BLaER1 (cell line): ENCODE measurements at regions not wholly inside any gene's neighbourhood (a gene's known extent, or its start where the extent isn't known, plus 50 kb on each side); places are given as distances from the start of the nearest gene placed in this dataset.

Experiments
- H3K27ac ChIP-seq: shearing (Covaris generic); formaldehyde crosslinking; 2 replicates; pipeline ENCODE4 v1.8.1; 2022
- H3K27me3 ChIP-seq: shearing (Covaris generic); formaldehyde crosslinking; 2 replicates; pipeline ENCODE4 v1.8.1; 2022
- H3K36me3 ChIP-seq: shearing (Covaris generic); formaldehyde crosslinking; 2 replicates; pipeline ENCODE4 v1.8.1; 2022
- H3K4me1 ChIP-seq: shearing (Covaris generic); formaldehyde crosslinking; 2 replicates; pipeline ENCODE4 v1.8.1; 2022
- H3K4me2 ChIP-seq: shearing (Covaris generic); formaldehyde crosslinking; 2 replicates; pipeline ENCODE4 v1.8.1; 2022
- H3K4me3 ChIP-seq: shearing (Covaris generic); formaldehyde crosslinking; 2 replicates; pipeline ENCODE4 v1.8.1; 2022
- H3K9ac ChIP-seq: shearing (Covaris generic); formaldehyde crosslinking; 2 replicates; pipeline ENCODE4 v1.8.1; 2022
- H3K9me3 ChIP-seq: shearing (Covaris generic); formaldehyde crosslinking; 2 replicates; pipeline ENCODE4 v1.8.1; 2022
- H4K20me1 ChIP-seq: shearing (Covaris generic); formaldehyde crosslinking; 2 replicates; pipeline ENCODE4 v1.8.1; 2022
- Cebpa-rat ChIP-seq: shearing (Covaris generic); IDR thresholded peaks from 2 replicates; pipeline ENCODE4 v1.8.1; 2022

GRCh38 chr16:6096931-6097670, 999.5 kb upstream of the EEF2KMT start:
- TF ChIP-seq Cebpa-rat: no peak
- H3K27me3 ChIP-seq: no peaks in the 10 kb centered on the region
- no peak overlapping the region for H3K4me2 ChIP-seq
- no peaks in the 10 kb centered on the region for H3K36me3 ChIP-seq
- H4K20me1 ChIP-seq: no peaks in the 10 kb centered on the region
- H3K4me1 ChIP-seq: no peaks in the 10 kb centered on the region
- no peak overlapping the region for H3K4me3 ChIP-seq
- no peak overlapping the region for H3K27ac ChIP-seq
- H3K9ac ChIP-seq: no peak overlapping the region
- H3K9me3 ChIP-seq: no peaks in the 10 kb centered on the region; the same call in 1 of the 2 replicates

- Histone ChIP-seq H3K9ac (no peak overlapping the region), H3K4me3 (no peak overlapping the region), H3K4me1 (no peaks in the 10 kb centered on the region), H4K20me1 (no peaks in the 10 kb centered on the region), H3K36me3 (no peaks in the 10 kb centered on the region), H3K27me3 (no peaks in the 10 kb centered on the region), H3K27ac (no peak overlapping the region), H3K9me3 (no peaks in the 10 kb centered on the region; the same call in 1 of the 2 replicates), H3K4me2 (no peak overlapping the region)
- TF ChIP-seq Cebpa-rat: no peak
Observed at GRCh38 chr16:6095414-6095813, 997.8 kb upstream of the EEF2KMT start.

- H3K4me3 ChIP-seq: no peak overlapping the region
- no peak overlapping the region for H3K4me2 ChIP-seq
- TF ChIP-seq Cebpa-rat: no peak
- no peaks in the 10 kb centered on the region for H4K20me1 ChIP-seq
- no peaks in the 10 kb centered on the region for H3K27me3 ChIP-seq
- H3K4me1 ChIP-seq: no peaks in the 10 kb centered on the region
- H3K9me3 ChIP-seq: no peaks in the 10 kb centered on the region; the same call in 1 of the 2 replicates
- no peaks in the 10 kb centered on the region for H3K36me3 ChIP-seq
- no peak overlapping the region for H3K9ac ChIP-seq
- H3K27ac ChIP-seq: no peak overlapping the region
Observed at GRCh38 chr16:6091021-6091420, 993.4 kb upstream of the EEF2KMT start.

- no peaks in the 10 kb centered on the region for H4K20me1 ChIP-seq
- H3K4me1 ChIP-seq: no peaks in the 10 kb centered on the region
- H3K36me3 ChIP-seq: no peaks in the 10 kb centered on the region
- no peak overlapping the region for H3K9ac ChIP-seq
- TF ChIP-seq Cebpa-rat: no peak
- H3K27ac ChIP-seq: no peak overlapping the region
- no peak overlapping the region for H3K4me2 ChIP-seq
- no peaks in the 10 kb centered on the region for H3K27me3 ChIP-seq
- no peaks in the 10 kb centered on the region for H3K9me3 ChIP-seq
- no peak overlapping the region for H3K4me3 ChIP-seq
Observed at GRCh38 chr16:6081320-6081976, 983.9 kb upstream of the EEF2KMT start.

GRCh38 chr16:6076631-6077030, 979.0 kb upstream of the EEF2KMT start:
- peaks cover 8% of the 10 kb centered on the region for H3K9me3 ChIP-seq
- H3K36me3 ChIP-seq: no peaks in the 10 kb centered on the region
- H3K27me3 ChIP-seq: no peaks in the 10 kb centered on the region
- no peaks in the 10 kb centered on the region for H4K20me1 ChIP-seq
- no peak for TF ChIP-seq Cebpa-rat
- no peak overlapping the region for H3K4me2 ChIP-seq
- no peak overlapping the region for H3K27ac ChIP-seq
- no peaks in the 10 kb centered on the region for H3K4me1 ChIP-seq
- H3K9ac ChIP-seq: no peak overlapping the region
- no peak overlapping the region for H3K4me3 ChIP-seq

- Histone ChIP-seq H3K4me2 (no peak overlapping the region), H3K27me3 (no peaks in the 10 kb centered on the region), H3K27ac (no peak overlapping the region), H4K20me1 (no peaks in the 10 kb centered on the region), H3K9ac (no peak overlapping the region), H3K9me3 (peaks cover 10% of the 10 kb centered on the region), H3K4me1 (no peaks in the 10 kb centered on the region), H3K36me3 (no peaks in the 10 kb centered on the region), H3K4me3 (no peak overlapping the region)
- no peak for TF ChIP-seq Cebpa-rat
Observed at GRCh38 chr16:6068063-6068462, 970.5 kb upstream of the EEF2KMT start.

- Histone ChIP-seq H3K36me3 (no peaks in the 10 kb centered on the region), H3K4me1 (no peaks in the 10 kb centered on the region), H3K9ac (no peak overlapping the region), H4K20me1 (no peaks in the 10 kb centered on the region), H3K9me3 (peaks cover 2% of the 10 kb centered on the region; the same call in 1 of the 2 replicates), H3K27me3 (no peaks in the 10 kb centered on the region), H3K4me3 (no peak overlapping the region), H3K27ac (no peak overlapping the region), H3K4me2 (no peak overlapping the region)
- TF ChIP-seq Cebpa-rat: no peak
Observed at GRCh38 chr16:6066652-6067051, 969.1 kb upstream of the EEF2KMT start.

- no peaks in the 10 kb centered on the region for H3K36me3 ChIP-seq
Observed at GRCh38 chr16:6063526-6063925, 965.9 kb upstream of the EEF2KMT start.

GRCh38 chr16:6059671-6060070, 962.1 kb upstream of the EEF2KMT start:
- TF ChIP-seq Cebpa-rat: no peak
- H3K36me3 ChIP-seq: no peaks in the 10 kb centered on the region
- H3K4me1 ChIP-seq: no peaks in the 10 kb centered on the region
- no peak overlapping the region for H3K9ac ChIP-seq
- H3K27ac ChIP-seq: no peak overlapping the region
- no peak overlapping the region for H3K4me2 ChIP-seq
- no peaks in the 10 kb centered on the region for H4K20me1 ChIP-seq
- H3K27me3 ChIP-seq: no peaks in the 10 kb centered on the region
- H3K4me3 ChIP-seq: no peak overlapping the region
- H3K9me3 ChIP-seq: no peaks in the 10 kb centered on the region

More at GRCh38 chr16:6063526-6063925, 965.9 kb upstream of the EEF2KMT start:
- no peaks in the 10 kb centered on the region for H4K20me1 ChIP-seq
- H3K9me3 ChIP-seq: no peaks in the 10 kb centered on the region
- no peak overlapping the region for H3K9ac ChIP-seq
- no peak overlapping the region for H3K4me3 ChIP-seq
- H3K27ac ChIP-seq: no peak overlapping the region
- H3K4me2 ChIP-seq: no peak overlapping the region
- H3K4me1 ChIP-seq: no peaks in the 10 kb centered on the region
- no peak for TF ChIP-seq Cebpa-rat
- H3K27me3 ChIP-seq: no peaks in the 10 kb centered on the region

GRCh38 chr16:6057821-6058220, 960.2 kb upstream of the EEF2KMT start:
- Histone ChIP-seq H3K4me2 (no peak overlapping the region), H3K36me3 (no peaks in the 10 kb centered on the region), H3K4me1 (no peaks in the 10 kb centered on the region)

More at GRCh38 chr16:6057821-6058220, 960.2 kb upstream of the EEF2KMT start:
- no peak overlapping the region for H3K9ac ChIP-seq
- no peak overlapping the region for H3K4me3 ChIP-seq
- no peaks in the 10 kb centered on the region for H3K9me3 ChIP-seq
- no peaks in the 10 kb centered on the region for H4K20me1 ChIP-seq
- no peak for TF ChIP-seq Cebpa-rat
- H3K27ac ChIP-seq: no peak overlapping the region
- no peaks in the 10 kb centered on the region for H3K27me3 ChIP-seq
